ENCODE measurements at regions not wholly inside any gene's neighbourhood (a gene's known extent, or its start where the extent isn't known, plus 50 kb on each side); places are given as distances from the start of the nearest gene placed in this dataset.
"Not testable (repeated sequence)": the region's sequence is repeated elsewhere in the genome, so short reads cannot be mapped to it uniquely, and the experiment has no call there.

DNA sequence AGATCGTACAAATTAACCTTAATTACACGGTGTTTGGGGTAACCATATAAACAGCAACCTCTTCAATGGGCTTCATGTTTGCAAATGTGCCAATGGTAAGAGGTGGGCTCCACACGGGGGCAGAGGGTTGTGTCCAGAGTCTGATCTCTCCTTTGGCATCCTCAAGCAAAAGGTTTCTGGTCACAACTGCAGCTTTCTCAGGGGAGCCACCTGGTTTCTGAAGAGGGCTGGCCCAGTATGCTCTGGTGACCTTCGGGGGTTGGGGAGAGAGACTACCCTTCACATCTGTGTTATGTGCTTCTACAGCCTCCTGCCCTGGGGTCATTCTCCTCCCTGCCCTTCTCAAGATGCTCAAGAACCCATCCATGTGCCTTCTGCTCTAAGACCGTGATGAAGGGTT is 259.6 kb downstream of the CRLF2 start:
- FAIRE-seq = no peak
- no peak overlapping the region for H3K4me3 Mint-ChIP-seq (ENCODE audit: unreplicated experiment)
- no peak overlapping the region for H3K27ac Mint-ChIP-seq (ENCODE audit: unreplicated experiment)
- H3K27me3 ChIP-seq (ENCODE audit: insufficient read depth, low read length) = no peaks in the 10 kb centered on the region
- TF ChIP-seq, protein P1, sequence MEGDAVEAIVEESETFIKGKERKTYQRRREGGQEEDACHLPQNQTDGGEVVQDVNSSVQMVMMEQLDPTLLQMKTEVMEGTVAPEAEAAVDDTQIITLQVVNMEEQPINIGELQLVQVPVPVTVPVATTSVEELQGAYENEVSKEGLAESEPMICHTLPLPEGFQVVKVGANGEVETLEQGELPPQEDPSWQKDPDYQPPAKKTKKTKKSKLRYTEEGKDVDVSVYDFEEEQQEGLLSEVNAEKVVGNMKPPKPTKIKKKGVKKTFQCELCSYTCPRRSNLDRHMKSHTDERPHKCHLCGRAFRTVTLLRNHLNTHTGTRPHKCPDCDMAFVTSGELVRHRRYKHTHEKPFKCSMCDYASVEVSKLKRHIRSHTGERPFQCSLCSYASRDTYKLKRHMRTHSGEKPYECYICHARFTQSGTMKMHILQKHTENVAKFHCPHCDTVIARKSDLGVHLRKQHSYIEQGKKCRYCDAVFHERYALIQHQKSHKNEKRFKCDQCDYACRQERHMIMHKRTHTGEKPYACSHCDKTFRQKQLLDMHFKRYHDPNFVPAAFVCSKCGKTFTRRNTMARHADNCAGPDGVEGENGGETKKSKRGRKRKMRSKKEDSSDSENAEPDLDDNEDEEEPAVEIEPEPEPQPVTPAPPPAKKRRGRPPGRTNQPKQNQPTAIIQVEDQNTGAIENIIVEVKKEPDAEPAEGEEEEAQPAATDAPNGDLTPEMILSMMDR (IDR thresholded peaks at IDR 0.05; ENCODE audit: insufficient read depth, low read depth, low read length) = no peak
- no peak for TF ChIP-seq EZH2 (IDR thresholded peaks at IDR 0.05; ENCODE audit: insufficient read depth, low read length)
- H3K9ac ChIP-seq (ENCODE audit: low read length) = no peak overlapping the region
- no peaks in the 10 kb centered on the region for H4K20me1 ChIP-seq (ENCODE audit: insufficient read depth, low read length)
- H3K36me3 Mint-ChIP-seq (ENCODE audit: low read depth, unreplicated experiment) = no peaks in the 10 kb centered on the region
- H3K27ac ChIP-seq (ENCODE audit: low read depth, low read length) = no peak overlapping the region
- H3K4me1 ChIP-seq (ENCODE audit: insufficient read depth, low read length) = no peaks in the 10 kb centered on the region
- DNase-seq (ENCODE audit: low read depth) = no peak
- H3K9me3 ChIP-seq (ENCODE audit: insufficient read depth, low read depth, low read length) = peaks cover 11% of the 10 kb centered on the region
- H3K79me2 ChIP-seq (ENCODE audit: insufficient read depth, low read length) = no peaks in the 10 kb centered on the region
- peaks cover 3% of the 10 kb centered on the region for H3K9me3 Mint-ChIP-seq (ENCODE audit: unreplicated experiment)
- no peaks in the 10 kb centered on the region for H3K27me3 Mint-ChIP-seq (ENCODE audit: low read depth, unreplicated experiment)
- H2AFZ ChIP-seq (ENCODE audit: low read depth, low read length) = no peak overlapping the region
- no peak overlapping the region for H3K4me2 ChIP-seq (ENCODE audit: low read length)
- no peaks in the 10 kb centered on the region for H3K36me3 ChIP-seq (ENCODE audit: insufficient read depth, low read length)
- no peak overlapping the region for H3K4me3 ChIP-seq (ENCODE audit: insufficient read depth, low read depth, low read length)
- H3K4me1 Mint-ChIP-seq (ENCODE audit: low read depth, unreplicated experiment) = no peaks in the 10 kb centered on the region

DNA sequence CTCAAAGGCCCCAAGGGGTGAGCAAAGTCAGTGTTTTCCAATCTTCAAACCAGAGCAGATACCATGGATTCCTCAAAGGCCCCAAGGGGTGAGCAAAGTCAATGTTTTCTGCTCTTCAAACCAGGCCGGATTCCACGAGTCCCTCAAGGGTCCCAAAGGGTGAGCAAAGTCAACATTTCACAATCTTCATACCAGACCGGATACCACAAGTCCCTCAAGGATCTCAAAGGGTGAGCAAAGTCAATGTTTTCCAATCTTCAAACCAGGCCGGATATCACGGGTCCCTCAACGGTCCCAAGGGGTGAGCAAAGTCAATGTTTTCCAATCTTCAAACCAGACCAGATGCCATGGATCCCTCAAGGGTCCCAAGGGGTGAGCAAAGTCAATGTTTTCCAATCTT is 265.2 kb downstream of the CRLF2 start:
- not testable (repeated sequence) for H3K27me3 ChIP-seq (ENCODE audit: insufficient read depth, low read length); H3K36me3 ChIP-seq (ENCODE audit: insufficient read depth, low read length); H3K27ac Mint-ChIP-seq (ENCODE audit: unreplicated experiment); H3K4me1 Mint-ChIP-seq (ENCODE audit: low read depth, unreplicated experiment); H3K4me3 Mint-ChIP-seq (ENCODE audit: unreplicated experiment); H3K9me3 Mint-ChIP-seq (ENCODE audit: unreplicated experiment); H3K4me3 ChIP-seq (ENCODE audit: insufficient read depth, low read depth, low read length); H3K9ac ChIP-seq (ENCODE audit: low read length); H3K27ac ChIP-seq (ENCODE audit: low read depth, low read length); H2AFZ ChIP-seq (ENCODE audit: low read depth, low read length); H3K27me3 Mint-ChIP-seq (ENCODE audit: low read depth, unreplicated experiment); H3K79me2 ChIP-seq (ENCODE audit: insufficient read depth, low read length); FAIRE-seq; H3K4me2 ChIP-seq (ENCODE audit: low read length); H3K4me1 ChIP-seq (ENCODE audit: insufficient read depth, low read length); H4K20me1 ChIP-seq (ENCODE audit: insufficient read depth, low read length); H3K36me3 Mint-ChIP-seq (ENCODE audit: low read depth, unreplicated experiment); DNase-seq (ENCODE audit: low read depth); H3K9me3 ChIP-seq (ENCODE audit: insufficient read depth, low read depth, low read length)

DNA sequence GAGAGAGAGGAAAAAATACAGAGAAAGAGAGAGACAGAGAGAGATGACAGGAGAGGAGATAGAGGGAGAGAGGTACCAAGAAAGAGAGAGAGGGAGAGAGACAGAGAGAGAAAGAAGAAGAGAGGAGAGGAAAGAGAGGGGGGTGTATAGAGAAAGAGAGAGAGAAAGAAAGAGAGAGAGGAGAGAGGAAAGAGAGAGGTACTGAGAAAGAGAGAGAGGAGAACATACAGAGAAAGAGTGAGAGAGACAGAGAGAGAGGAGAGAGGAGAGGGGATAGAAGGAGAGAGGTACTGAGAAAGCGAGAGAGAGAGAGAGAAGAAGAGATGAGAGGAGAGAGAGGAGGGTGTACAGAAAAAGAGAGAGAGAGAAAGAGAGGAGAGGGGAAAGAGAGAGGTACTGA is 269.4 kb downstream of the CRLF2 start:
- H3K4me2 ChIP-seq (ENCODE audit: low read length) = no peak overlapping the region
- no peaks in the 10 kb centered on the region for H3K36me3 ChIP-seq (ENCODE audit: insufficient read depth, low read length)
- Mint-ChIP-seq H3K4me1 (ENCODE audit: low read depth, unreplicated experiment) (no peaks in the 10 kb centered on the region), H3K27me3 (ENCODE audit: low read depth, unreplicated experiment) (no peaks in the 10 kb centered on the region), H3K4me3 (ENCODE audit: unreplicated experiment) (no peak overlapping the region), H3K36me3 (ENCODE audit: low read depth, unreplicated experiment) (no peaks in the 10 kb centered on the region), H3K27ac (ENCODE audit: unreplicated experiment) (no peak overlapping the region), H3K9me3 (ENCODE audit: unreplicated experiment) (peaks cover 6% of the 10 kb centered on the region)
- no peak for FAIRE-seq
- DNase-seq (ENCODE audit: low read depth) = no peak
- no peak overlapping the region for H3K27ac ChIP-seq (ENCODE audit: low read depth, low read length)
- peaks cover 4% of the 10 kb centered on the region for H3K9me3 ChIP-seq (ENCODE audit: insufficient read depth, low read depth, low read length)
- H3K79me2 ChIP-seq (ENCODE audit: insufficient read depth, low read length) = no peaks in the 10 kb centered on the region
- H2AFZ ChIP-seq (ENCODE audit: low read depth, low read length) = no peak overlapping the region
- H3K4me1 ChIP-seq (ENCODE audit: insufficient read depth, low read length) = no peaks in the 10 kb centered on the region
- no peaks in the 10 kb centered on the region for H3K27me3 ChIP-seq (ENCODE audit: insufficient read depth, low read length)
- TF ChIP-seq EZH2 (IDR thresholded peaks at IDR 0.05; ENCODE audit: insufficient read depth, low read length) = no peak
- TF ChIP-seq, protein P1 (IDR thresholded peaks at IDR 0.05; ENCODE audit: insufficient read depth, low read depth, low read length) = no peak
- H4K20me1 ChIP-seq (ENCODE audit: insufficient read depth, low read length) = no peaks in the 10 kb centered on the region
- no peak overlapping the region for H3K4me3 ChIP-seq (ENCODE audit: insufficient read depth, low read depth, low read length)
- no peak overlapping the region for H3K9ac ChIP-seq (ENCODE audit: low read length)
